ENCODE measurements at regions not wholly inside any gene's neighbourhood (a gene's known extent, or its start where the extent isn't known, plus 50 kb on each side); places are given as distances from the start of the nearest gene placed in this dataset.

DNA sequence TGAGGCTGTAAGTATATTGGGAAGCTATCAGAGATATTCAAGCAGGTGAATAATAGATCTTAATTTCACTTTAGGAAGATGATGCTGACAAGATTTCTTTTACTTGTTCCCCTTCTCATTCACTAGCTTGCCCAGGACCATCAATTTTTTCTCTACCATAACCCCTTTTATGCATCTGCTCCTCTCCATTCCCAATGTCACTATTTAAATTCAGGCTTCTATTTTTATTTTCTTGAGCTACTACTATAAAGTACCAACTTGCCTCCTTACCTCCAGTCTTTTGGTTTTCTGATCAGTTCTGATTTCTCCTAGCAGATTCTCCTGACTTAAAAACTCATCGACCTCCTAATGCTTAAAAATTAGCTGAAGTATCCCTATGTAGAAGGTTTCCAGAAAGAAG, 97.7 kb upstream of the SMIM30 start:
- no peak overlapping the region for H3K9ac ChIP-seq (ENCODE audit: low read depth, low read length)
- no peak overlapping the region for H3K56ac ChIP-seq (ENCODE audit: extremely low read depth, insufficient read depth, low read length)
- no peak overlapping the region for H3K27ac ChIP-seq (ENCODE audit: insufficient read depth, low read length)
- no peaks in the 10 kb centered on the region for H3K9me1 ChIP-seq (ENCODE audit: insufficient read depth, low read length)
- H3K23ac ChIP-seq (ENCODE audit: low read depth, low read length), result no peak overlapping the region
- H3K27me3 ChIP-seq (ENCODE audit: control insufficient read depth, insufficient read depth, low read length), result no peaks in the 10 kb centered on the region
- no TSS peak for BruUV-seq (replicated peaks)
- H4K91ac ChIP-seq (ENCODE audit: insufficient read depth, low read depth, low read length), result no peak overlapping the region
- no peaks in the 10 kb centered on the region for H3K9me3 ChIP-seq (ENCODE audit: control insufficient read depth, insufficient read depth, low read length)
- H3K14ac ChIP-seq (replicated peaks; ENCODE audit: low read depth, low read length), result no peak overlapping the region
- H2BK15ac ChIP-seq (ENCODE audit: low read depth, low read length), result no peak overlapping the region
- dilution Hi-C loops (cut with HindIII; ENCODE audit: low sequenced_read_pairs, unreplicated experiment) (no loop called here), intact Hi-C loops (cut with micrococcal nuclease) (no loop called here), in situ Hi-C loops (cut with MboI; ENCODE audit: low sequenced_read_pairs) (no loop called here)
- H2BK20ac ChIP-seq (ENCODE audit: low read depth, low read length), result no peak overlapping the region
- ATAC-seq (ENCODE audit: low read depth), result no peak
- H3K4me1 ChIP-seq (ENCODE audit: control insufficient read depth, insufficient read depth, low read length), result no peaks in the 10 kb centered on the region
- H4K20me1 ChIP-seq (ENCODE audit: insufficient read depth, low read length), result no peaks in the 10 kb centered on the region
- POLR2A ChIA-PET (ENCODE audit: unreplicated experiment), result no interaction called here
- no peak overlapping the region for H2AK9ac ChIP-seq (replicated peaks; ENCODE audit: low read depth, low read length, poor library complexity)
- no peak overlapping the region for H2BK5ac ChIP-seq (ENCODE audit: low read depth, low read length, poor library complexity, severe bottlenecking)
- no peak overlapping the region for H4K5ac ChIP-seq (ENCODE audit: low read depth, low read length)
- no peak overlapping the region for H2AFZ ChIP-seq (replicated peaks; ENCODE audit: low read length, poor library complexity)
- H3K4me3 ChIP-seq (ENCODE audit: insufficient read depth, low read depth, low read length), result no peak overlapping the region
- H3K18ac ChIP-seq (ENCODE audit: low read depth, low read length), result no peak overlapping the region
- DNase-seq, result no peak
- TF ChIP-seq CEBPB (IDR thresholded peaks at IDR 0.05; ENCODE audit: low read depth, low read length), result no peak
- TF ChIP-seq RAD21 (IDR thresholded peaks at IDR 0.05; ENCODE audit: low read length), result no peak
- no peak for TF ChIP-seq MAZ (IDR thresholded peaks at IDR 0.05; ENCODE audit: borderline replicate concordance, low read depth, low read length)
- CTCF ChIA-PET, result no interaction called here
- H2BK120ac ChIP-seq (ENCODE audit: low read depth, low read length), result no peak overlapping the region
- WGBS, 2 experiments (ENCODE audit: extremely low coverage in 2 of 2, insufficient read length in 1 of 2), result no CpG with 5 or more reads among the region's 1 CpG
- H3K36me3 ChIP-seq (ENCODE audit: control insufficient read depth, insufficient read depth, low read length), result no peaks in the 10 kb centered on the region
- no peak overlapping the region for H4K8ac ChIP-seq (ENCODE audit: low read depth in 2 of 2, low read length in 2 of 2)
- no peak overlapping the region for H3K4ac ChIP-seq (ENCODE audit: low read depth, low read length)
- no peaks in the 10 kb centered on the region for H3K79me1 ChIP-seq (ENCODE audit: low read depth in 1 of 2, low read length in 2 of 2)
- no peak overlapping the region for H3K4me2 ChIP-seq (ENCODE audit: low read depth, low read length)
- no peak overlapping the region for H2AK5ac ChIP-seq (ENCODE audit: low read depth, low read length)

Measured in IMR-90 (cell line).